GM12873 (cell line): ENCODE measurements at regions not wholly inside any gene's neighbourhood (a gene's known extent, or its start where the extent isn't known, plus 50 kb on each side); places are given as distances from the start of the nearest gene placed in this dataset.

ENCODE experiments used
- TF ChIP-seq, protein P1 (sequence below): IDR thresholded peaks from 2 replicates; pipeline ENCODE4 v1.5.1; 2012; ENCODE audit warnings: low read depth, mild to moderate bottlenecking, moderate library complexity, low read length, control low read depth; ENCODE audit not compliant: insufficient read depth; ENCODE audit errors: missing control alignments

DNA sequence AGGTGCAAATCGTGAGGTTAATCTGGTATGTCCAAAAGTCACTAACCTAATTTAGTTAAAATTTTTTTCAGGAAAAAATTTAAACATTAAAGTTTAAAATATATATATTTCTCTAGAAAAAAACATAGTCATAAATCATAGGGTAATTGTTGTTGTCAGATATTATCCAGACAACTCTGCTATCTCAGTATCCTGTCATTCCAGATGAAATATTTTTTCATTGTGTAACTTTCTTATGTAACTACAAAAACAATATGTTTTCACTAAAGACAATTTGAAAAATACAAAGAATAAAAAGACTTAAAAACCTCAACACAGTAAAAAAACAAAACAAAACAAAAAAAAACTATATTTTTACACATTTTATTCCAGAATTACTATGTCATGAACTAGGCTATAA lies 57.6 kb downstream of the TENT5A start:
- TF ChIP-seq, protein P1, sequence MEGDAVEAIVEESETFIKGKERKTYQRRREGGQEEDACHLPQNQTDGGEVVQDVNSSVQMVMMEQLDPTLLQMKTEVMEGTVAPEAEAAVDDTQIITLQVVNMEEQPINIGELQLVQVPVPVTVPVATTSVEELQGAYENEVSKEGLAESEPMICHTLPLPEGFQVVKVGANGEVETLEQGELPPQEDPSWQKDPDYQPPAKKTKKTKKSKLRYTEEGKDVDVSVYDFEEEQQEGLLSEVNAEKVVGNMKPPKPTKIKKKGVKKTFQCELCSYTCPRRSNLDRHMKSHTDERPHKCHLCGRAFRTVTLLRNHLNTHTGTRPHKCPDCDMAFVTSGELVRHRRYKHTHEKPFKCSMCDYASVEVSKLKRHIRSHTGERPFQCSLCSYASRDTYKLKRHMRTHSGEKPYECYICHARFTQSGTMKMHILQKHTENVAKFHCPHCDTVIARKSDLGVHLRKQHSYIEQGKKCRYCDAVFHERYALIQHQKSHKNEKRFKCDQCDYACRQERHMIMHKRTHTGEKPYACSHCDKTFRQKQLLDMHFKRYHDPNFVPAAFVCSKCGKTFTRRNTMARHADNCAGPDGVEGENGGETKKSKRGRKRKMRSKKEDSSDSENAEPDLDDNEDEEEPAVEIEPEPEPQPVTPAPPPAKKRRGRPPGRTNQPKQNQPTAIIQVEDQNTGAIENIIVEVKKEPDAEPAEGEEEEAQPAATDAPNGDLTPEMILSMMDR, result no peak

DNA sequence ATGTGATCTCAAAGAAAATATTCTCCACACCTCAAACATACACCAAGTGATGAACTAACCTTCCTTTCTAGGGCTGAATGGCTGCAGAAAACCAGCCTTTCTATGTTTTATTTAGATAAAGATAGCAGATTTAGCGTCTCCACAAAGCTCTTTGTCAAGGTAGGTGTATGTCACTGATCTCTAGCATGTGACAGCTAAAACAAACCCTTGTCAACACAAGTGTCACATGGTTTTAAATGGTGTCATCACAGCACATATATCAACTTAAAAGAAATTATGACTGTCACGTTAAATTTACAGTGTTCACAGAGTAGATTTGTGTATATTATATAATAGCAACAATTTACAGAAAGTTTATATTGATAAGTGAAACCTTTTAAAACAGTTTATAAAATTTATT lies 58.3 kb downstream of the TENT5A start:
- TF ChIP-seq, protein P1, result no peak

GRCh38 chr6:81693266-81693665 lies 59.2 kb downstream of the TENT5A start:
- TF ChIP-seq, protein P1, result no peak

- TF ChIP-seq, protein P1, result no peak
These were observed 62.4 kb downstream of the TENT5A start for GRCh38 chr6:81690073-81690472.

DNA sequence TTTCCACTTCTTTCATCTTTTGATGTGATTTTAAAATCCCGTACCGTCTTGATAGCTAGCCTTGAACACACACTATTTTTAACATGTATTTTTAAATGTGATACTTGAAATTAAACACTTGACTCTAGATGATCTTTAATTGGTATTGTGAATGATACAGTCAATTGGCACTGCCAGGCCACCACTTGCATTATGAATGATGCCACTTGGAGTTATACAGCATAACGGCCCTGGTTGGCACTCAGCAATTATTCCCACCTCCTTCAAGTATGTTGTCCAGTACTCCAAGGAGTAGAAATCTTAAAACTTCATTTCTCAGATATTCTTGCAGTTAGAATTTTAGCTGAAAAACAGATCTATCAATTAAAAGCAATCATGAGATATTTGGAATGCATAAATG lies 62.9 kb downstream of the TENT5A start:
- TF ChIP-seq, protein P1, result no peak

GRCh38 chr6:81683912-81684311 lies 68.6 kb downstream of the TENT5A start:
- TF ChIP-seq, protein P1, result no peak

DNA sequence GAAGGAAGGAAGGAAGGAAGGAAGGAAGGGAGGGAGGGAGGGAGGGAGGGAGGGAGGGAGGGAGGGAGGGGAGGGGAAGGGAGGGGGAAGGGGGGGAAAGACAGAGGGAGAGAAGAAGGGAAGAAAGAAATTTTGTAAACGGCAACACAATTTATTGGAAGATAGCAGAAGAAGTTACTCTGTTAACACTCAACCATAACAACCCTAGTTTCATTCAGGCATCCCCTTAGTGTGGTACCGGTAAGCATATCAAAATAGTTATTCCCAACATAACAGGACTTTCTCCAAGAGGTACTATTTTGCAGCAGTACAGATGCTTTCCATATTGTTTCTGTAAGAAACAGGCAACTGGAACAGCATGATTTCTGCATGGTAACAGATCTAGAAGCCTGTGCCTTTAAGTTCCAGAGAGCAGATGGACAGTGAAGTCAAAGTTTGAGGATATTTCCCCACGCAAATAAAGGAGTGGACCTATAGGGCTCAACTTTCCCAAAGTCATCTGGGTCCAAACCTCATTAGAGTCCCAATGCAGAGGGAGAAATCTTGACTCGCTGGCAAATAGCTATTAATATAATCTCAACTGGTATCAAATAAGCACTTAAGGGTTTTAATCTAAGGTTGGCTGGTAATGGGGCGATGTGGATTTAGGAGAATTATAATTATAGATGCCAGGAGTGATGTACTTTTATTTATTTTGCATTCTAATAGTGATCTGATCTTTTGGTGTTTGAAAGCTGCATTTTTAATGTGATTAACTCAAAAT lies 69.4 kb downstream of the TENT5A start:
- TF ChIP-seq, protein P1, result no peak
